ENCODE measurements at regions not wholly inside any gene's neighbourhood (a gene's known extent, or its start where the extent isn't known, plus 50 kb on each side); places are given as distances from the start of the nearest gene placed in this dataset.

DNA sequence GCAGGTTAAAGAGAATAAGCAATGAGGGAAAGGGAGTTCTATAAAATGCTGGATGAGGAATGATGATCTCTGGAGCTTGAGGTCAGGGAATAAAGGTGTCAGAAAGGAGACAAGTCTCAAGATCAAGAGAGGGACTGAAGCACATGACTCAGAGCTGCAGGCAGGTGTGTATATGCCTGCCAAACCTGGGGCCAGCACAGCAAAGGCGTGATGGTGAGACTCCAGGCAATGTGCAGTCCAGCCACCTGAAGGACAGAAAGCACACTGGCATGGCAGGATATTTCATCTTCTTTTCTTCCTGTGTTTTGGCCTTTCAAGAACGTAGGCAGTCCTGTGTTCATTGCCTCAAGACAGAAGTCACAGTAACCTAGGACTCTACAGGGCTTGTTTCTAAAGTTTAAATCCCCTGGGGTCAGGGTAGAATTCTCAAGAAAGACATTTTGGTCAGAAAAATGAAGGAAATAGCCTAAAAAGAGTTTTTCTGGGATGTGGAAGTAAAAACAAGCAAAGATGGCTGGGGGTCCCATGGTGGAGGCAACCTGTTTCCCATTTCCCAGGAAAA, 55.5 kb upstream of the TOPAZ1 start:
- TF ChIP-seq BHLHE40 (IDR thresholded peaks at IDR 0.05; ENCODE audit: low read depth, low read length) (no peak), POLR2A (IDR thresholded peaks at IDR 0.05; ENCODE audit: low read depth, low read length) (no peak), MXI1 (IDR thresholded peaks at IDR 0.05; ENCODE audit: borderline replicate concordance, low read depth, low read length) (no peak), CEBPB (IDR thresholded peaks at IDR 0.05; ENCODE audit: low read depth, low read length) (no peak), RFX5 (IDR thresholded peaks at IDR 0.05; ENCODE audit: low read depth, low read length) (no peak), MAZ (IDR thresholded peaks at IDR 0.05; ENCODE audit: borderline replicate concordance, low read depth, low read length) (no peak), RAD21 (IDR thresholded peaks at IDR 0.05; ENCODE audit: low read length) (no peak), SMC3 (IDR thresholded peaks at IDR 0.05; ENCODE audit: low read depth, low read length) (no peak)
- TF ChIP-seq, protein P1, sequence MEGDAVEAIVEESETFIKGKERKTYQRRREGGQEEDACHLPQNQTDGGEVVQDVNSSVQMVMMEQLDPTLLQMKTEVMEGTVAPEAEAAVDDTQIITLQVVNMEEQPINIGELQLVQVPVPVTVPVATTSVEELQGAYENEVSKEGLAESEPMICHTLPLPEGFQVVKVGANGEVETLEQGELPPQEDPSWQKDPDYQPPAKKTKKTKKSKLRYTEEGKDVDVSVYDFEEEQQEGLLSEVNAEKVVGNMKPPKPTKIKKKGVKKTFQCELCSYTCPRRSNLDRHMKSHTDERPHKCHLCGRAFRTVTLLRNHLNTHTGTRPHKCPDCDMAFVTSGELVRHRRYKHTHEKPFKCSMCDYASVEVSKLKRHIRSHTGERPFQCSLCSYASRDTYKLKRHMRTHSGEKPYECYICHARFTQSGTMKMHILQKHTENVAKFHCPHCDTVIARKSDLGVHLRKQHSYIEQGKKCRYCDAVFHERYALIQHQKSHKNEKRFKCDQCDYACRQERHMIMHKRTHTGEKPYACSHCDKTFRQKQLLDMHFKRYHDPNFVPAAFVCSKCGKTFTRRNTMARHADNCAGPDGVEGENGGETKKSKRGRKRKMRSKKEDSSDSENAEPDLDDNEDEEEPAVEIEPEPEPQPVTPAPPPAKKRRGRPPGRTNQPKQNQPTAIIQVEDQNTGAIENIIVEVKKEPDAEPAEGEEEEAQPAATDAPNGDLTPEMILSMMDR (conservative IDR thresholded peaks at IDR 0.05; ENCODE audit: low read depth, low read length) = no peak
- TF ChIP-seq, protein P2, sequence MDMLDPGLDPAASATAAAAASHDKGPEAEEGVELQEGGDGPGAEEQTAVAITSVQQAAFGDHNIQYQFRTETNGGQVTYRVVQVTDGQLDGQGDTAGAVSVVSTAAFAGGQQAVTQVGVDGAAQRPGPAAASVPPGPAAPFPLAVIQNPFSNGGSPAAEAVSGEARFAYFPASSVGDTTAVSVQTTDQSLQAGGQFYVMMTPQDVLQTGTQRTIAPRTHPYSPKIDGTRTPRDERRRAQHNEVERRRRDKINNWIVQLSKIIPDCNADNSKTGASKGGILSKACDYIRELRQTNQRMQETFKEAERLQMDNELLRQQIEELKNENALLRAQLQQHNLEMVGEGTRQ (IDR thresholded peaks at IDR 0.05; ENCODE audit: low read depth, low read length) = no peak

Measured in IMR-90 (cell line).